Panc1 (cell line): ENCODE measurements at regions not wholly inside any gene's neighbourhood (a gene's known extent, or its start where the extent isn't known, plus 50 kb on each side); places are given as distances from the start of the nearest gene placed in this dataset.
"Not testable (repeated sequence)": the region's sequence is repeated elsewhere in the genome, so short reads cannot be mapped to it uniquely, and the experiment has no call there.

Source experiments
- ATAC-seq: fragments of 200-7000 bp; cut with Tn5 transposase; 2 replicates; pipeline ENCODE4 v1.9.1; 2020; ENCODE audit warnings: mild to moderate bottlenecking, moderate library complexity
- BruUV-seq: library from RNA; stranded (reverse); fragments of 400-500 nt; replicated peaks from 2 replicates; lab custom pipeline; 2021; lab: Mats Ljungman, UMichigan
- CTCF ChIA-PET: fragments of 300-600 bp; sonication (Branson Sonifier 250); formaldehyde crosslinking; loops from one replicate; lab custom pipeline; 2022; ENCODE audit warnings: antibody characterized with exemption; lab: Charles Lee
- POLR2A ChIA-PET: fragments of 300-600 bp; sonication (Branson Sonifier 250); formaldehyde crosslinking; loops from one replicate; lab custom pipeline; 2022; ENCODE audit warnings: antibody characterized with exemption; lab: Charles Lee
- DNase-seq: peaks from one replicate; pipeline ENCODE4 v3.0.0-alpha.2; 2010; ENCODE audit warnings: low read depth, low spot score
- H3K27ac ChIP-seq: 2 replicates; pipeline ENCODE4 v1.5.1; 2011; ENCODE audit warnings: mild to moderate bottlenecking, low read length, inconsistent platforms
- H3K27me3 ChIP-seq: fragments of 200-500 bp; sonication (Bioruptor generic); 2 replicates; pipeline ENCODE4 v1.6.0; 2014; ENCODE audit warnings: low read length, inconsistent platforms; ENCODE audit not compliant: control insufficient read depth, insufficient read depth
- H3K36me3 ChIP-seq: fragments of 200-500 bp; sonication (Bioruptor generic); 2 replicates; pipeline ENCODE4 v1.5.1; 2014; ENCODE audit warnings: inconsistent platforms, mild to moderate bottlenecking, low read length, moderate library complexity; ENCODE audit not compliant: control insufficient read depth, insufficient read depth
- H3K4me1 ChIP-seq: 2 replicates; pipeline ENCODE4 v1.5.1; 2011; ENCODE audit warnings: inconsistent platforms, mild to moderate bottlenecking, low read length, moderate library complexity; ENCODE audit not compliant: control insufficient read depth, insufficient read depth
- H3K4me3 ChIP-seq, 2 experiments: 2 replicates each; pipeline ENCODE4 v1.5.1; 2011 to 2012; ENCODE audit warnings: low read depth in 2 of 2, low read length in 2 of 2, mild to moderate bottlenecking in 2 of 2, inconsistent platforms in 1 of 2, moderate library complexity in 1 of 2
- H3K9me3 ChIP-seq: fragments of 200-500 bp; sonication (Bioruptor generic); 2 replicates; pipeline ENCODE4 v1.5.1; 2014; ENCODE audit warnings: low read depth, mild to moderate bottlenecking, inconsistent platforms, low read length, moderate library complexity; ENCODE audit not compliant: control insufficient read depth, insufficient read depth
- POLR2AphosphoS5 ChIP-seq: IDR thresholded peaks from 2 replicates; pipeline ENCODE4 v1.6.1; 2012; ENCODE audit warnings: mild to moderate bottlenecking, low read depth, low read length, moderate library complexity
- REST ChIP-seq, 2 experiments: IDR thresholded peaks; 2 replicates each; pipeline ENCODE4 v1.6.1; 2011 to 2012; ENCODE audit warnings: low read depth in 2 of 2, control low read depth in 1 of 2, low read length in 1 of 2, mild to moderate bottlenecking in 1 of 2, moderate library complexity in 1 of 2; ENCODE audit not compliant: insufficient read depth in 1 of 2
- SIN3A ChIP-seq: IDR thresholded peaks from 2 replicates; pipeline ENCODE4 v1.6.1; 2012; ENCODE audit warnings: low read depth, mild to moderate bottlenecking, low read length, moderate library complexity, borderline replicate concordance; ENCODE audit not compliant: insufficient read depth
- TCF7L2 ChIP-seq: IDR thresholded peaks from 2 replicates; pipeline ENCODE4 v1.6.1; 2011; ENCODE audit warnings: mild to moderate bottlenecking, low read depth, low read length, inconsistent platforms
- in situ Hi-C: cut with HindIII; loops from 2 replicates; pipeline ENCODE4 v1.10.0; 2016; ENCODE audit warnings: low sequenced_read_pairs, low pct_unique_long_range_greater_than_20kb
- intact Hi-C: fragments of 100-400 bp; cut with micrococcal nuclease; formaldehyde crosslinking; loops from one replicate; pipeline ENCODE4 v1.10.0; 2022; ENCODE audit not compliant: unreplicated experiment
- TF ChIP-seq, protein P1 (sequence below): fragments of 450-650 bp; IDR thresholded peaks from 2 replicates; pipeline ENCODE4 v1.5.1; 2017; ENCODE audit warnings: mild to moderate bottlenecking

DNA sequence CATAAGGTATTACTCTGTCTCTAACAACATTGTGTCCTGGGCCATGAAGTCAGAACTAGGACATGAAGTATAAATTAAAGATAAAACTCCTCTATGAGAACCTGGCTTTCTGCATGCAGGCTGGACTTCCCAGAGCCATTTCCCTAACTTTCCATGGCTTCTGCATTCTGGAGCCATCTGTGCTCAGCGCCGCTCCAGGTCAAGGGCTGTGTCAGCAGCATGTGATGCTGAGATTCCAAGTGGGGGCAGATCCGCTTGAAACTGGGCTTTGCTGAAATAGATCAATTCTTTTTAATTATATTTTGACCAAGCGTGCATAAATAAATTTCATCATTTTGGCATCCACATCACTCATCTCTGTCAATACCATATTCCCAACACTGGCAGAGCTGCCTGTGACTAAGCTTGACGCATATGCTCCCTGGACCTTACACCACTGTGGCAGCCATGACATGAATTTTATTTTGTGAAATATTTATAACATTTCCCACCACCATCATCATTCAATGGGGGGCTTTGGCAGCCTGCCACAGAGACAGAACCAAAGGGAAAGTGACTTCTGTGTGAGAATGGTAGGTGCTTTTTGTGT is 110.4 kb upstream of the KCNK1 start:
- no TSS peak for BruUV-seq
- no peaks in the 10 kb centered on the region for H3K4me1 ChIP-seq
- H3K9me3 ChIP-seq: no peaks in the 10 kb centered on the region
- in situ Hi-C loops: no loop called here
- no peaks in the 10 kb centered on the region for H3K36me3 ChIP-seq
- no peak overlapping the region for H3K27ac ChIP-seq
- TF ChIP-seq, protein P1, sequence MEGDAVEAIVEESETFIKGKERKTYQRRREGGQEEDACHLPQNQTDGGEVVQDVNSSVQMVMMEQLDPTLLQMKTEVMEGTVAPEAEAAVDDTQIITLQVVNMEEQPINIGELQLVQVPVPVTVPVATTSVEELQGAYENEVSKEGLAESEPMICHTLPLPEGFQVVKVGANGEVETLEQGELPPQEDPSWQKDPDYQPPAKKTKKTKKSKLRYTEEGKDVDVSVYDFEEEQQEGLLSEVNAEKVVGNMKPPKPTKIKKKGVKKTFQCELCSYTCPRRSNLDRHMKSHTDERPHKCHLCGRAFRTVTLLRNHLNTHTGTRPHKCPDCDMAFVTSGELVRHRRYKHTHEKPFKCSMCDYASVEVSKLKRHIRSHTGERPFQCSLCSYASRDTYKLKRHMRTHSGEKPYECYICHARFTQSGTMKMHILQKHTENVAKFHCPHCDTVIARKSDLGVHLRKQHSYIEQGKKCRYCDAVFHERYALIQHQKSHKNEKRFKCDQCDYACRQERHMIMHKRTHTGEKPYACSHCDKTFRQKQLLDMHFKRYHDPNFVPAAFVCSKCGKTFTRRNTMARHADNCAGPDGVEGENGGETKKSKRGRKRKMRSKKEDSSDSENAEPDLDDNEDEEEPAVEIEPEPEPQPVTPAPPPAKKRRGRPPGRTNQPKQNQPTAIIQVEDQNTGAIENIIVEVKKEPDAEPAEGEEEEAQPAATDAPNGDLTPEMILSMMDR: no peak
- TF ChIP-seq REST (IDR thresholded peaks at IDR 0.05; ENCODE audit: insufficient read depth in 1 of 2, low read depth in 2 of 2, low read length in 1 of 2) (no peak), SIN3A (no peak), TCF7L2 (no peak)
- no peak for ATAC-seq
- ChIA-PET CTCF (no interaction called here), POLR2A (no interaction called here)
- intact Hi-C loops: no loop called here
- no peaks in the 10 kb centered on the region for H3K27me3 ChIP-seq
- no peak for DNase-seq
- H3K4me3 ChIP-seq: no peak overlapping the region

GRCh38 chr1:233505130-233505529 is 108.8 kb upstream of the KCNK1 start:
- in situ Hi-C loops (no loop called here), intact Hi-C loops (no loop called here)
- Histone ChIP-seq H3K27me3 (no peaks in the 10 kb centered on the region), H3K4me3 (no peak overlapping the region), H3K36me3 (no peaks in the 10 kb centered on the region), H3K9me3 (no peaks in the 10 kb centered on the region), H3K4me1 (no peaks in the 10 kb centered on the region), H3K27ac (no peak overlapping the region)
- ATAC-seq (no peak), DNase-seq (no peak)
- CTCF ChIA-PET: no interaction called here
- BruUV-seq: no TSS peak
- POLR2A ChIA-PET: no interaction called here
- TF ChIP-seq POLR2AphosphoS5: no peak
- no peak for TF ChIP-seq REST (IDR thresholded peaks at IDR 0.05; ENCODE audit: insufficient read depth in 1 of 2, low read depth in 2 of 2, low read length in 1 of 2)
- TF ChIP-seq, protein P1: no peak
- no peak for TF ChIP-seq SIN3A
- no peak for TF ChIP-seq TCF7L2

- H3K9me3 ChIP-seq, BruUV-seq, H3K4me3 ChIP-seq, H3K4me1 ChIP-seq, intact Hi-C loops, ATAC-seq, in situ Hi-C loops, DNase-seq, H3K27me3 ChIP-seq, H3K36me3 ChIP-seq, H3K27ac ChIP-seq, CTCF ChIA-PET, POLR2A ChIA-PET: not testable (repeated sequence)
Observed at GRCh38 chr1:233505889-233506288, 108.0 kb upstream of the KCNK1 start.
